K562 (cell line): ENCODE measurements at regions not wholly inside any gene's neighbourhood (a gene's known extent, or its start where the extent isn't known, plus 50 kb on each side); places are given as distances from the start of the nearest gene placed in this dataset.

ENCODE experiments used
- NCOA1 ChIP-seq: fragments of 450-650 bp; IDR thresholded peaks from 2 replicates; pipeline ENCODE4 v1.6.1; 2016; ENCODE audit warnings: low read depth
- SMARCB1 ChIP-seq: IDR thresholded peaks from 2 replicates; pipeline ENCODE4 v1.6.1; 2011; ENCODE audit warnings: improper control_type of control experiment, low read depth; ENCODE audit not compliant: insufficient read length
- TEAD4 ChIP-seq, 2 experiments: sonication (generic) in 1 of 2; formaldehyde crosslinking in 1 of 2; IDR thresholded peaks; 2 replicates each; pipeline versions ENCODE4 v1.6.1 to v1.8.0; 2012 to 2022; ENCODE audit warnings: borderline replicate concordance in 1 of 2, inconsistent platforms in 1 of 2, low read length in 1 of 2, mild to moderate bottlenecking in 1 of 2, missing genetic modification reagents in 1 of 2
- ZNF124 ChIP-seq: sonication (generic); formaldehyde crosslinking; IDR thresholded peaks from 2 replicates; pipeline ENCODE4 v1.8.1; 2022; ENCODE audit warnings: missing genetic modification reagents
- TF ChIP-seq, protein P1 (sequence below): fragments of 450-650 bp; IDR thresholded peaks from 2 replicates; pipeline ENCODE4 v1.6.1; 2016; ENCODE audit warnings: antibody characterized with exemption
- TF ChIP-seq, protein P2 (sequence below), 3 experiments: IDR thresholded peaks in 2 of 3; conservative IDR thresholded peaks in 1 of 3; 2 replicates each; pipeline ENCODE4 v1.5.1; 2011 to 2012; ENCODE audit warnings: low read length in 3 of 3, mild to moderate bottlenecking in 3 of 3, control low read depth in 2 of 3, improper control_type of control experiment in 1 of 3, inconsistent platforms in 1 of 3, low read depth in 1 of 3, mixed read lengths in 1 of 3, moderate library complexity in 1 of 3; ENCODE audit not compliant: insufficient read depth in 2 of 3

DNA sequence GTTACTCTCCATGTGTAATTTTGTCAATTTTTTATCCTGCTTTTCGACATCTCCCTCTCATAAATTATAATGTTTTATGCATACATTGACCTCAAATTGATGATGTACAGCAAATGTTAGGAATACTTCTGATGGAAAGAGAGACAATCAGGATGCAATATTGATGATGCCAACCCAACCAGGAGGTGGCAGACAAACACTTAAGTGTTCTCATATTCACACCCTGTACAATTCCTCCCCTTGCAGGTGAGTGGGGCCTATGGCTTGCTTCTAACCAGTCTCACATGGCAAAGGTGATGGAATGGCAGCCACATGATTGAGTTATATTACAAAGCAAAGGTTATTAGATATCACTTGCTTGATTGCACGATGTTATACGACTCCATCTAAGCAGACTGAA lies 594.3 kb upstream of the REG3G start:
- TF ChIP-seq NCOA1 (no peak), SMARCB1 (no peak), ZNF124 (no peak), TEAD4 (IDR thresholded peaks at IDR 0.05; ENCODE audit: low read length) (no peak), TEAD4 (CRISPR knock-in tag; IDR thresholded peaks at IDR 0.05; ENCODE audit: borderline replicate concordance) (no peak)
- TF ChIP-seq, protein P1, sequence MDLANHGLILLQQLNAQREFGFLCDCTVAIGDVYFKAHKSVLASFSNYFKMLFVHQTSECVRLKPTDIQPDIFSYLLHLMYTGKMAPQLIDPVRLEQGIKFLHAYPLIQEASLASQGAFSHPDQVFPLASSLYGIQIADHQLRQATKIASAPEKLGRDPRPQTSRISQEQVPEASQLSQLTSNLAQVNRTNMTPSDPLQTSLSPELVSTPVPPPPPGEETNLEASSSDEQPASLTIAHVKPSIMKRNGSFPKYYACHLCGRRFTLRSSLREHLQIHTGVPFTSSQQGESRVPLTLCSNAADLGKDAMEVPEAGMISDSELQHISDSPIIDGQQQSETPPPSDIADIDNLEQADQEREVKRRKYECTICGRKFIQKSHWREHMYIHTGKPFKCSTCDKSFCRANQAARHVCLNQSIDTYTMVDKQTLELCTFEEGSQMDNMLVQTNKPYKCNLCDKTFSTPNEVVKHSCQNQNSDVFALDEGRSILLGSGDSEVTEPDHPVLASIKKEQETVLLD, result no peak
- TF ChIP-seq, protein P2, sequence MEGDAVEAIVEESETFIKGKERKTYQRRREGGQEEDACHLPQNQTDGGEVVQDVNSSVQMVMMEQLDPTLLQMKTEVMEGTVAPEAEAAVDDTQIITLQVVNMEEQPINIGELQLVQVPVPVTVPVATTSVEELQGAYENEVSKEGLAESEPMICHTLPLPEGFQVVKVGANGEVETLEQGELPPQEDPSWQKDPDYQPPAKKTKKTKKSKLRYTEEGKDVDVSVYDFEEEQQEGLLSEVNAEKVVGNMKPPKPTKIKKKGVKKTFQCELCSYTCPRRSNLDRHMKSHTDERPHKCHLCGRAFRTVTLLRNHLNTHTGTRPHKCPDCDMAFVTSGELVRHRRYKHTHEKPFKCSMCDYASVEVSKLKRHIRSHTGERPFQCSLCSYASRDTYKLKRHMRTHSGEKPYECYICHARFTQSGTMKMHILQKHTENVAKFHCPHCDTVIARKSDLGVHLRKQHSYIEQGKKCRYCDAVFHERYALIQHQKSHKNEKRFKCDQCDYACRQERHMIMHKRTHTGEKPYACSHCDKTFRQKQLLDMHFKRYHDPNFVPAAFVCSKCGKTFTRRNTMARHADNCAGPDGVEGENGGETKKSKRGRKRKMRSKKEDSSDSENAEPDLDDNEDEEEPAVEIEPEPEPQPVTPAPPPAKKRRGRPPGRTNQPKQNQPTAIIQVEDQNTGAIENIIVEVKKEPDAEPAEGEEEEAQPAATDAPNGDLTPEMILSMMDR (IDR thresholded peaks at IDR 0.05 in 2 of 3, conservative IDR thresholded peaks at IDR 0.05 in 1 of 3; ENCODE audit: insufficient read depth in 2 of 3, low read depth in 1 of 3, low read length in 3 of 3), result peak in 1 of 3 experiments; percentile 7; a peak in 1 of 6 replicates
